HG03095 (cell line): ENCODE measurements at regions not wholly inside any gene's neighbourhood (a gene's known extent, or its start where the extent isn't known, plus 50 kb on each side); places are given as distances from the start of the nearest gene placed in this dataset.

Experiments used
- ATAC-seq: cut with Tn5 transposase; IDR thresholded peaks from one replicate; pipeline ENCODE4 v1.9.1; 2021; ENCODE audit warnings: moderate library complexity; ENCODE audit not compliant: unreplicated experiment

DNA sequence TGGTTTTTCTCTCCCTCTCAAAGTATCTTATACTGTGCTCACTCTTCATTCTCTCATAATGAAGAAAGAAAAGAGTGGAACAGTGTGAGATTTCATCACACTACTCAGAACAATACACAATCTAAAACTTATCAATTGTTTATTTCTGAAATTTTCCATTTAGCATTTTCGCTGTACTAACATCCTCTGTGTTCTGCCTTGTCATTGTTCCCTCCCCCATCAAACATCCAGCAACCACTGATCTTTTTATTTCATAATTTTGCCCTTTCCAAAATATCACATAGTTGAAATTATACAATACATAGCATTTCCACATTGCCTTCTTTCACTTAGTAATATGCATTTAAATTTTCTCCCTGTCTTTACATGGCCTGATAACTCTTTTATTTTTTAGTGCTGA lies 658.7 kb downstream of the SLITRK1 start:
- no peak for ATAC-seq

DNA sequence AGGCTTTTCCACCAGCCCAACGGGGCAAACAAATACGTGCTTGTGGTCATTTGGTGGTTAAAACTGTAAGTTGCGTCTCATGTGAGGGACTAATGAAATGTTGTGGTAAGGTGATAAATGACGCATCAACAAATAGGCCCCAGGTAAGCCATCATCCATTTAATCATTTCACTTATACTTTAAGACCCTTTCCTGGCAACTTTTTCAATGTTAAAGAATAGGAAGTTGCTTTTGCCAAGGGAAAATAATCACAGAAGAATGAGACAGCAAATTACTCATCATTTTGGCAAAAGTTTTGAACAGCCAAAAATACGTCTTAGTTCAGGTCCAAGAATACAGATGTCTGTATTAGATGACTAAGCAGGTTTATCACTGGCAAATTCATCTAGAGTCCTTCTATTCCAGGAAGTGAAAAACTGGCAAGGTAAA lies 660.4 kb downstream of the SLITRK1 start:
- no peak for ATAC-seq

DNA sequence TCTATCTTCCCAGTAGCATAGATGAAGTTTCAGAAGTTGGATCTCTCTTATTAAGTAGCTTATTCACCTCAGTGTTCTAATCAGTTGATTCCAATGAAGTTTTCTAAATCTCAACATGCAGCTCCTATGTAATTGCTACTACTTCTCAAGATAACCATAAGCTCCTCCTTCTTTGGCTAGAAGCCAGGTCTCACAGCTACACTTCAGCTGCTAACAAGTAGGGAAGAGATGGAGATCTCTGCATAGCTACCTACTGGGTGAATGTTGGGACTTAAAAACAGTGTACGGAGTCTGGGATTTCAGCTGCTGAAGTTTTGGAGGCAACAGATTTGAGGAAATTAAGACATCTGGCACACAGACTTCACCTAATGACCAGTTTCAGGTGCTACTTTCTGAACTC lies 661.0 kb downstream of the SLITRK1 start:
- no peak for ATAC-seq

DNA sequence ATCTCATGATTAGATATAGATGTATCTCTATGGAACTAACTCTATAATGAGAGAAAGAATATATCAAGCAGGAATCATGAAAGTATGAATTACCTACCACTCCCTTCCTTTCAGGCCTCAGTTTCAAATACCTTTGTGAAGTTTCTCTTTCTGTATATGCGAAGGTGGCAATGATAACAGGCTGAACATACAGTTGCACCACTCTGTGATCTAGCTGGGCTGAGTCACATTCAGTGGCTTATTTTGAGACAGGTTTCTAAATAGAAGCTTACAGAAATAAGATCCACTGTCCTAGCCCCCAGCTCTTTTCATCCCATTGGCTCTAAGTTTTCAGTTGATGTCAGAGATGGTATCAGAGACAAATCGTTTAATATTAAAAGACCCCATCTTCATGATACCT lies 662.0 kb downstream of the SLITRK1 start:
- no peak for ATAC-seq

DNA sequence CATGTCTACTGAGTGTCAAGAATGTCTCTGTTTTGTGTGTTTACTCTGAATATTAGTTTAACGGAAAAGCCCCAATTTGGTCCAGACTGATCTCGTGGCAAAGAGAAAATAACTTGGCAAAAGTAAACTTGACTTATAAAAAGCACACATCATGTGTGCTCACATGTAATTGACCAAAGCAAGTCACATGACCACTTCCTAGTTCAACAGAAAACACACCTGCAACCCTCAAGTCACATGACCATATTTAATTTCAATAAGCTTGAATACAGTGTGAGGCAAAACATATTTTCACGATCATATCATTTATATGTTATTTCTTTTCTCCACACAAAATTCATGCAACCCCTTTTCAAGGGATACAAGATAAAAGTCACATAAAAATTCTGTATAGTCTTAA lies 662.4 kb downstream of the SLITRK1 start:
- ATAC-seq = no peak

DNA sequence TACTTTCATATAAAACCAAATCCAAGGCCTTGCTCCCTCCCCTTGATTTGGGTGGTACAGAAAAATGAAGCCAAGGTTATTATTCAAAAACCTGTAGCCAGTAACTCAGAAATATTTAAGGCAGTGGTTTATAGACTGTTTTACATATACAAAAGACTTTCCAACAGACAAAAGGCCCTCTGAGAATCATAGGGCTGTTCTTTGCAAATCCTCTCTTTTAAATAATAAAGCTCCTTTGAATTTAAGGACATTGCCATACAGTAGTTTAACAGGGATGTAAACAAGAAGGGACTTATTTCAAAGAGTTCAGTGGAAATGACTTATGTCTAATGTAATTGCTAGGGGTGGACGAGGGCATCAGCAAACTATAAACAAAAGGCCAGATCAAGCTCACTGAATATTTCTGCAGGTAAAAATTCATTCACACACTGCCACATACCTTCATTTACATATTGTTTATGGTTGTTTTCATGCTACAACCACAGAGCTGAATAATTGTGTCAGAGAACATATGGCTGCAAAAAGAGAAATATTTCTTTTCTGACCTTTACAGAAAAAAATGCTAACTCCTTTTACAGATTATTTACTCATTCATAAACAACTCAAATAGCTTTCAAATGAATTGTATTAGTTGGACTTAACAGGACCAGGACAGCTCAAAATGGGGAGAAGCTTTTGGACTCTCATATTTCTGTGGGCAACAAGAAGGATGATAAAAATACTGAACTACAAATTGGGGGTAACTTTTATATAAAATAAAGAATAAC lies 665.6 kb downstream of the SLITRK1 start:
- ATAC-seq = no peak

DNA sequence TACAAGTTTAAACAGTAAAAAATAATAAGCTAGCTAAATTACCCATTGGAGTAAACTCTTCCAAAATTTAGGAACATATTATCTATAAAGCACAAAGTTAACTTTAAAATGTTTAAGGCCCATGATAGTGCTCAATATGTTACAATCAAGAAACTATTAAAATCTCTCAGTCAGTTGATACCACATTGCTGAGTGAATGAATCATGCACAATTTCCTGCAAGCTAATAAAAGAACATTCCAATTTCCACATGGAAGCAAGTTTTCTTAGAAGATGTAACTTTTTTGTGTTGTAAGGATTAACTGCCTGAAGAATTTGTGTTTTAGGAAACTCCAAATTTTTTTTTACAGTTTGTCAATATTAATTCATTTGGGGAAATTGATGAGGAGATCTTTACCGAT lies 666.6 kb downstream of the SLITRK1 start:
- ATAC-seq = no peak

DNA sequence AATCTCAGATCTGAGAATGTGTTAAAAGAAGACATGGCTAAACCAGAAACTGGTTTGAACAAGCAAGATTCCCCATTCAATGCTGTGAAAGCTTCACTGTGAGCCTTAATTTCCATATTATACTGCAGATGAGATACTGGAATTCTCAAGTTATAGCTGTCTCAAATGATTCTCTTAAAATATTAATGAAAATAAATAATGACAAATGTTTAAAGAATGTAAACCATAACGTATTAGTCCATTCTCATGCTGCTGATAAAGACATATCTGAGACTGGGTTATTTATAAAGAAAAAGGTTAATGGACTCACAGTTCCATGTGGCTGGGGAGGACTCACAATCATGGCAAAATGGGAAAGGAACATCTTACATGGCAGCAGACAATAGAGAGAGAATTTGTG lies 667.8 kb downstream of the SLITRK1 start:
- no peak for ATAC-seq

DNA sequence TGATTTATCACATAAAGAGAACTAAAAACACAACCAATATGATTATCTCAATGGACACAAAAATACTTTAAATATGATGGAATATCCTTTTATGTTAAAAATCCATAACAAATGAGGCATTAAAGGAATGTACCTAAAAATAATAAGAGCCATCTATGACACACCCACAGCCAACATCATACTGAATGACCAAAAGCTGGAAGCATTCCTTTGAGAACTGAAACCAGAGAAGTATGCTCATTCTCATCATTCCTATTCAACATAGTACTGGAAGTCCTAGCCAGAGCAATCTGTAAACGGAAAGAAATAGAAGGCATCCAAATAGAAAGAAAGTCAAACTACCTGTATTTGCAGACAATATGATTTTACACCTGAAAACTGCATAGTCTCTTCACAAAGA lies 671.0 kb downstream of the SLITRK1 start:
- no peak for ATAC-seq

DNA sequence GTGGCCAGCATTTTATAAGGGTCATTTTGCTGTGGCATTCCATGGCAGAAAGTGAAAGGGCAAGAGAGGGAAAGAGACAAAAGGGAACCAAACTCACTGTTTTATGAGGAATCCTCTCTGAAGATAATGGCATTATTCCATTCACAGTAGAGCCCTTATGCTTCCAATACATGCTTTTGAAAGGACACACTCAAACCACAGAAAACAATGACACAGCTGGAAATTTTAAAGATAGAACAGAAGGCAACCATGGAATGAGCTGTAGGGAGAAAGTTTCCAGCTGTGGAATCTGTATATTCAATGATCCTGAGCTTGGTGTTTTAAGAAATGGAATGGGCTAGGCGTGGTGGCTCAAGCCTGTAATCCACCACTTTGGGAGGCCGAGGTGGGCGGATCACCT lies 677.4 kb downstream of the SLITRK1 start:
- no peak for ATAC-seq

DNA sequence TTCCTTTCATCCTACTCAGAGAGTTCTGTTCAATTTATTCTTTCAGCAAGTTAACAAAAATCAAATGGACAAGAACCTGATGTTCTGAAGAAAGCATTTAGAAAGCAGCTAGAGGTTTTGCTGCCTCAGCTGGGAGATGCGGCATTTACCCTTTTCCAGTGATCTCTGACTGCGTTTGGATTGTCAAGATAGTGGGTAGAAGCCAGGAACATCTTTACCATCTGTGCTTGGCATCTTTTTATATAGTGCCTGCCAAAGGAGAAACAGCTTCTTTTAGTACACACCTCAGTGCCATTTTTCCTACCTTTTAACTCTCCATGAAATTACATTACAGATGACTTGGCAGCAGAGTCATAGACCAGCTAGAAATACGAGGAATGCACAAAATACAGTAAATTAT lies 680.8 kb downstream of the SLITRK1 start:
- no peak for ATAC-seq

DNA sequence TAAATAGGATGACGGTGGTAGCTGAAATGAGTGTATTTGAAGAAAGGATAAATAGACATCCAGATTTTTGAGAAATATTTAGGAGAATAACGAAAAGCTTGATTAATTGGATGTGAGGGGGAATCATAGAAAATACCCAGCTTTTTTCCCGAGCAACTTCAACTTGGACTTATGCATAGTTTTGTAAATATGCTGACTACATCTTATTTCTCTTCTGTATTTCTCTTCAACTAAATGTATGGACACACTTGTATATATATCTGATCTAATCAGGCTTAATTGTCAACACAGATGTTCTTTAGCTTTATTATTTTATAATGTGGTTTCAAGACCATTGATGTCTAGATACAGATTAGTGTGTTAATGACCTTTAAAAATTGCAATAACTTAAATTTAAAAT lies 685.0 kb downstream of the SLITRK1 start:
- no peak for ATAC-seq

DNA sequence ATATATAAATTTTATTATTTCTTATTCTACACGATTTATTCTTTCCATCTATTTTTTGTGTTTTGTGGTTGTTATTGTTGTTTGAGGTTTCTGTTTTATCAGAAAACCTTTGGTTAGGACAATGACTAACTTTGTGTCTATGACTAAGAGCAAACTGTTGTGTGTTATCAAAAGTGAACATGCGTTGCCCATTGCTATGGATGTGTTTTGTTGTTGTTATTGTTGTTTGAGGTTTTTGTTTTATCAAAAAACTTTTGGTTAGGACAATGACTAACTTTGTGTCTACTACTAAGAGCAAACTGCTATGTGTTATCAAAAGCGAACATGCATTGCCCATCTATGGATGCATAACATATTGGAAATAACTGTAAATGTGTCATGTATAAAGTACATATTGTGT lies 692.3 kb downstream of the SLITRK1 start:
- ATAC-seq = no peak

DNA sequence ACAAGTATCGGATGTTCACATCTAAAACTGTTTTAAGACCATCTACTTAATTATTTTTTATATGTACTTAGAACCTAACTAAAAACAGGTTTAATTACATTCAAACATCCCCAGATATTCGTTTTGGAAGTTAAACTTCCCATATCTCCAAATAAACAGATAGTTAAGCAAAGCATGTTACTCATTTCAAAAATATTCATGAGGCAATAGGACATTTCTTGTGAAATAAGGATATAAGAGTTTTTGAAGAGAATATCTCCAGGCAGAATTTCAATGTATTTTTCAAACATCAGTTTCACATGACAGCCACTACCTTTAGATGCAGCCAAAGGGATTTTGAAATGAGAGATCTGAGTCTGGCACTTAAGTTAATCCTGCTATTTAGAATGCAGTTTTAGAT lies 697.5 kb downstream of the SLITRK1 start:
- no peak for ATAC-seq

DNA sequence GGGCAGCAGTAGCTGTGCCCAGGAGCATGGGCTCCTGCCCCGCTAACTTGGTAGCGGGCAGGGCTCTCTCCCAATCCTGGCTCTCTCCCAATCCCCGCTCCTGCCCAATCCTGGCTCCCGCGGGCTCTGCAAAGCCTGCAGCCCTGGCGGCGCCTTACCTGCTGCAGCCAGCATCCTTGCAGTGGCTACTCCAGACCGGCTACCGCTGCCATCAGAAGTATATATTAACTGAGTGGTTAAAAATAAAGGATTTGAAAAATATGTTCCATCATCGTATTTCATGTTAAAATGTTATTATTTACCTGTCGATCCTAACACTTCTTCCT lies 698.2 kb downstream of the SLITRK1 start:
- no peak for ATAC-seq

DNA sequence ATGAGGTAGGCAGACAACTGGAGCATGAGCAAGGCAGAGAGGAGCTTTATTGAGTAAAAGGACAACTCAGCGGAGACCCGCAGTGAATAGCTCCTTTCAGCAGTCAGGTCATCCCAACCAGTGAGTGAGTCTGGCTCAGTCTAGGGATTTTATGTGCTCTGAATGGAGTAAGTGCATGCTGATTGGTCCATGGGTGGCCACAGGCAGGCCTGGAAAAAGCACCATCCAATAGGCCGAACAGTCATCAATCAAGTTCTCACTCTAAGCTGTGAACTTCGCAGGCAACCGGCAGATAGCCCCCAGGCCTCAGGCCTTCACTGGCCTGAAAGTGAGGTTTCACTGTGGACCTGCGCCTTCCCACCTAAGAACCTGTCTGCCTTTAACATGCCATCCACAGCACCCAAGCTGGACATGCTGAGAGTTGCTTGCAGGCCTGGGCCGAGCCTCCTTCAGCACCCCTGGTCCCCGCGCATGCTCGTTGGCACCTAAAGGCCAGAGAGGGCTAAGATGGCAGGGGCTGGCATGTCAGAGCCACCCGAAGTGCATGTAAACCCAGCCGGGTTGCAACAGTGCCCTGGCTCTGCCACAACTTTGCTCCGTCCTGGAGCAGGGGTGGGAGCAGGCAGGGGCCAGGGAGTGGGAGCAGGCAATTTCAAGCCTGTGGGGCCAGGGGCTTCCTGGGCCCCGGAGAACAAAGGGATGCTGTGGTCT lies 698.7 kb downstream of the SLITRK1 start:
- ATAC-seq = no peak

DNA sequence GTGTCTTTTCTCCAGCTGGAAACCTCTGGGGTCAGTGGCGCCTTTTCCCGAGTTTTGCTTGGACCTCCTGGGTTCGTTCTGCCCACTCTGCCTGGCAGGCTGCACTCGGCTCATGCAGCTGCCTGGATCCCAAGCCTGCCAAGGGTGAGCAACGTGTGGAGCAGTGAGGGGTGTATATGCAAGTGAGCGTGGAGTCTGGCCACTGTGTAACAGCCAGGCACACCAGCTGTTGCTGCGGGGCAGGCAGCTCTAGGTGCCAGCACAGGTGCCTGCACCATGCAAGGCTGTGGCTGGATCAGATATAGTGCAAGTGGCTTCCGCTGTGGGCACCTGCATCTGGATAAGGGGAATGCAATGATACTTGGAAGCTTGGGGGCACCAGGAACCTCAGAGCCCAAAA lies 699.4 kb downstream of the SLITRK1 start:
- ATAC-seq = no peak

DNA sequence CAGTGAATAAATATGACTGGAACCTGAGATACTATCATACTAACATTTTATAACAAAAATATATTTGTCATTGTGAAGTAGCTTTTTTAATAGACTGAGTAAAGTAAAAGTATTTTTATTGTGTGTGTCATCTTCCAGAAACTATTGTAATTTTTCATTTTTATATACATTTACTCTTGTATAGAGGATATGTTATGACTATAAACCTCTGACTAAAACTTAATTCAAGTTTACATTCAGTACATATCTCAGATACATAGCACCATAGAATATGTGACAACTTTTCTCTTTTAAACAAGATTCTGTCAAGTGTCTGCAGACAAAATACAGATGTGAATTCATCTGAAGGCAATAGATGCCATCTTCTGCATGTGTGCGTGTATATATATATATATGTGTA lies 704.3 kb downstream of the SLITRK1 start:
- no peak for ATAC-seq

DNA sequence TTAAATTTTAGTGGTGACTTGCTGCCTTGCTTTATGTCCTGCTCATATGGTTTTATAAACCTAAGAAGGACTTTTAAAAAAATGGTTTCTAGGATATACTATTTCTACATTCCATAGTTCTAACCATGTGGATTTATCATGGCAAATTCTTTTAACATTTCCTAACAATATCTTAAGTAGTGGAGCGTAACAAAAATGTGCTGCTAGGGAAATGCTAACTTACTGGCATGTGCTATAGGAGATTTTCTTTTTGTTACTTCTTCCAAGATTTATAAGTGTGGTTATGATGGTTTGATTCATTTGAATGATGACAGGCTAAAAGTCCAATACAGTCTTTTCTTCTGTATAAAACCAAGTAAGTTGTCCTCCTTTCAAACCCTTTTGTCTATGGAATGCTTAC lies 713.7 kb downstream of the SLITRK1 start:
- no peak for ATAC-seq

DNA sequence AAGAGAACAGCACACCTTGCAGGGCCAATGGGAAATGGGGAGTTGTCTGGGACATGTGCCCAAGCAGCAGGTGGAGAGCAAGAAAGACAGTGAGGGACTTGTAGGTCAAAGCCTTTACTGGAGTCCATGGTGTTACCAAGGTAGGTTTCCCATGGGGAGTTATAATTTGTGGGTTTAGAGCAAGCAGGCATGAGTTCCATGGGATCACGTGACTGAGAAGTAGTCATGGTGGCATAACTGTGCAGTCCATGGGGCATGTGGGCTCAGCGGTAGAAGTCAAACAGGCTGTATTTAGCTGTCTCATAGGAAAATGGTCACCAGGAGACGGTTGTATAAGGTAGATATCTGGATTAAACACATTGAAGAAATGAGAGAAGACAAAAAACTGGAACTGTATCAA lies 715.1 kb downstream of the SLITRK1 start:
- ATAC-seq = no peak

DNA sequence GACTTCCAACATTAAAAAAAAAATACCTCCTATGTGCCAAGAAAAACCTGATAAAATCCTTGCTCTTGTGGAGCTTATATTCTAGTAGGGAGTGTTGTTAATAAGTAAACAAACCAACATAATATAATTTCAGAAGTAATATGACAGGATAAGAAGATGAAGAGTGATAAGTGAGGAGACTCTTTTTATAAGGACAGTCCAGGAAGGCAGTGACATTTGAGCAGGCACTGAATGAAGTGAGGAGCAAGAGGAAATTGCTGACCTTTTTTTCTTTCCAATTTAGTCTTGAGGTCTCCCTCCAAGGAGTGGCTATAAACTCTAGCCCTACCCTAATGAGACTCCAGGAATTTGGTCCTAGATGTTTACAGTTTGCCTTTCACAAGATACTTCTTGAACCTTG lies 715.7 kb downstream of the SLITRK1 start:
- ATAC-seq = no peak

DNA sequence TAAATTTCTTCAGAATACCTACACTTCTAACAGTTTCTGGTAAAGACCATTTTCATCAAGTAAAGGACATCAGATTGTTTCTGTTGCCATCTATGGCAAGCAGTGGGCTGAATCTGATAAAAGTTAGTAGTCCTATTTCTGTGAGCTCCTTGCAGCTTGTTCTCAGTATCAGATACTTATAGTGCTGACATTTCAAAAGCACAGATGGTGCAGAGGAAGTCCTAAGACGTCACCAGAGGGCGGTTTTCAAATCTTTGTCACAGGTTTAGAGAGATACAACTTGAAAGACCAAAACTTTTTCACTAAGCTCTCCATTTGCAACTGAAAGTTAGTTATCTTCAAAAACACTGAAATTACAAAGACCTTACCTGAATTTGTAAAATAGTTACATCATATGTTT lies 719.8 kb downstream of the SLITRK1 start:
- no peak for ATAC-seq

DNA sequence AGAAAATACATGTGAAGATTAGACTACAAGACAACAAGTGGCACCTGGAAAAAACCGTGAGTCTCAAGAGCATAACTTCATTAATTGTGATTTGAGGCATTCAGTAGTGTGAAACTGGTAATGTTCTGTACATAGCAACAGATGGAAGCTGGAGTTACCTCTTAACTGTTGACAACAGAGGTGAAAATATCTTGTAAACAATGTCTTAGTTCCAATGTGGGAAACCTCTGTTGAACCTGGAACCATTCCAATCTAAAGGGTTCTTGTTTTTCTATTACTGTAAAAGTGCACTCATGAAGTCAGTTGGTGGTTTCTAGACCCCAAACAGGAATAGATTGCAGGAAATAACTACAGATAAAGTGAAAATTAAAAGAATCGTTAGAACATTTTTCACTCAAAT lies 728.4 kb downstream of the SLITRK1 start:
- no peak for ATAC-seq
